ENCODE measurements at regions not wholly inside any gene's neighbourhood (a gene's known extent, or its start where the extent isn't known, plus 50 kb on each side); places are given as distances from the start of the nearest gene placed in this dataset.

GRCh38 chr11:122024278-122024677, 91.7 kb downstream of the BLID start (continued):
- TF ChIP-seq, protein P1, sequence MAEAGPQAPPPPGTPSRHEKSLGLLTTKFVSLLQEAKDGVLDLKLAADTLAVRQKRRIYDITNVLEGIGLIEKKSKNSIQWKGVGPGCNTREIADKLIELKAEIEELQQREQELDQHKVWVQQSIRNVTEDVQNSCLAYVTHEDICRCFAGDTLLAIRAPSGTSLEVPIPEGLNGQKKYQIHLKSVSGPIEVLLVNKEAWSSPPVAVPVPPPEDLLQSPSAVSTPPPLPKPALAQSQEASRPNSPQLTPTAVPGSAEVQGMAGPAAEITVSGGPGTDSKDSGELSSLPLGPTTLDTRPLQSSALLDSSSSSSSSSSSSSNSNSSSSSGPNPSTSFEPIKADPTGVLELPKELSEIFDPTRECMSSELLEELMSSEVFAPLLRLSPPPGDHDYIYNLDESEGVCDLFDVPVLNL (CRISPR knock-in tag; IDR thresholded peaks at IDR 0.05; ENCODE audit: borderline replicate concordance, low read depth), result no peak
- TF ChIP-seq TEAD4 (CRISPR knock-in tag; IDR thresholded peaks at IDR 0.05), result no peak
- TF ChIP-seq ELF4 (CRISPR knock-in tag; IDR thresholded peaks at IDR 0.05; ENCODE audit: low read depth), result no peak
- no peak for TF ChIP-seq FOXJ3 (CRISPR knock-in tag; IDR thresholded peaks at IDR 0.05; ENCODE audit: borderline replicate concordance)

- Mint-ChIP-seq H3K9me3 (no peaks in the 10 kb centered on the region), H3K27me3 (ENCODE audit: low read depth) (peaks cover 3% of the 10 kb centered on the region; the same call in 1 of the 2 replicates), H3K36me3 (no peaks in the 10 kb centered on the region), H3K4me3 (no peak overlapping the region), H3K27ac (no peak overlapping the region), H3K4me1 (peaks cover 19% of the 10 kb centered on the region)
- no peak for DNase-seq (ENCODE audit: low spot score)
- no peak for ATAC-seq
- ChIA-PET POLR2A (no interaction called here), CTCF (interaction anchor here (0.7 to 1.8 kb wide), 3 partner anchors 16 to 369 kb away, joined by 3 to 4 read pairs (median 3); no protein-coding TSS in a partner anchor)
- TF ChIP-seq, protein P2, sequence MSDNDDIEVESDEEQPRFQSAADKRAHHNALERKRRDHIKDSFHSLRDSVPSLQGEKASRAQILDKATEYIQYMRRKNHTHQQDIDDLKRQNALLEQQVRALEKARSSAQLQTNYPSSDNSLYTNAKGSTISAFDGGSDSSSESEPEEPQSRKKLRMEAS (CRISPR knock-in tag; IDR thresholded peaks at IDR 0.05), result no peak
Observed at GRCh38 chr11:122023614-122024250, 92.3 kb downstream of the BLID start.

DNA sequence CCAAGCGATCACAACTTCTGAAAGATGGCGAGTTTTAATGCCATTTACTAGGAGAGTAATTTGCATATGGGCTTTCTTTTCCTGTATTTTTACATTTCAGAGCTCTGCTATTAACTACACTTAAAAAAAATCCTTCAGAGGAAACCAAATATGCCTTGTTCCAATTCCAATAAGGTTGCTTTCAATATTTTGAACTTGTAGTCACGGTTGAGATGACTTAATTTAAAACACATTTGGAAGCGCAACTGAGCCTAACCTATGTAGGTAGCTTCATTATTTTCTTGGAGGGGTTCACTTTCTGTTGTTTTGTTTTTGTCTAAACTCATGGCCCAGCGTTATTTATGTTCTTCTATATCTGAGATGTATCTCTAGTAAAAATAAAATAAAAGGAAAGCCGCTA, 93.4 kb downstream of the BLID start:
- DNase-seq (ENCODE audit: low spot score), result no peak
- Mint-ChIP-seq H3K36me3 (no peaks in the 10 kb centered on the region), H3K9me3 (no peaks in the 10 kb centered on the region), H3K4me1 (peaks cover 19% of the 10 kb centered on the region), H3K27me3 (ENCODE audit: low read depth) (peaks cover 3% of the 10 kb centered on the region; the same call in 1 of the 2 replicates), H3K4me3 (no peak overlapping the region), H3K27ac (no peak overlapping the region)
- no peak for TF ChIP-seq TP53 (CRISPR knock-in tag; IDR thresholded peaks at IDR 0.05)
- TF ChIP-seq MYBL2 (CRISPR knock-in tag; IDR thresholded peaks at IDR 0.05), result no peak
- TF ChIP-seq TEAD4 (CRISPR knock-in tag; IDR thresholded peaks at IDR 0.05), result no peak
- no peak for TF ChIP-seq GABPB1 (CRISPR knock-in tag; IDR thresholded peaks at IDR 0.05)
- TF ChIP-seq, protein P3, sequence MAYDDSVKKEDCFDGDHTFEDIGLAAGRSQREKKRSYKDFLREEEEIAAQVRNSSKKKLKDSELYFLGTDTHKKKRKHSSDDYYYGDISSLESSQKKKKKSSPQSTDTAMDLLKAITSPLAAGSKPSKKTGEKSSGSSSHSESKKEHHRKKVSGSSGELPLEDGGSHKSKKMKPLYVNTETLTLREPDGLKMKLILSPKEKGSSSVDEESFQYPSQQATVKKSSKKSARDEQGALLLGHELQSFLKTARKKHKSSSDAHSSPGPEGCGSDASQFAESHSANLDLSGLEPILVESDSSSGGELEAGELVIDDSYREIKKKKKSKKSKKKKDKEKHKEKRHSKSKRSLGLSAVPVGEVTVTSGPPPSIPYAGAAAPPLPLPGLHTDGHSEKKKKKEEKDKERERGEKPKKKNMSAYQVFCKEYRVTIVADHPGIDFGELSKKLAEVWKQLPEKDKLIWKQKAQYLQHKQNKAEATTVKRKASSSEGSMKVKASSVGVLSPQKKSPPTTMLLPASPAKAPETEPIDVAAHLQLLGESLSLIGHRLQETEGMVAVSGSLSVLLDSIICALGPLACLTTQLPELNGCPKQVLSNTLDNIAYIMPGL (CRISPR knock-in tag; IDR thresholded peaks at IDR 0.05), result no peak
- no peak for TF ChIP-seq ELF4 (CRISPR knock-in tag; IDR thresholded peaks at IDR 0.05; ENCODE audit: low read depth)
- no peak for TF ChIP-seq ZBTB21 (CRISPR knock-in tag; IDR thresholded peaks at IDR 0.05; ENCODE audit: borderline replicate concordance)
- ChIA-PET CTCF (no interaction called here), POLR2A (no interaction called here)
- no peak for ATAC-seq

GRCh38 chr11:122020902-122021301, 95.1 kb downstream of the BLID start:
- TF ChIP-seq CTCF (IDR thresholded peaks at IDR 0.05) (peak; percentile 33; the same call in 1 of the 2 replicates), OVOL2 (CRISPR knock-in tag; IDR thresholded peaks at IDR 0.05; ENCODE audit: borderline replicate concordance) (no peak)
- CTCF ChIA-PET, result interaction anchor here (1.3 to 1.9 kb wide), 2 partner anchors 80 to 87 kb away, joined by 7 to 11 read pairs; no protein-coding TSS in a partner anchor
- DNase-seq (ENCODE audit: low spot score) (no peak), ATAC-seq (no peak)
- Mint-ChIP-seq H3K27ac (no peak overlapping the region), H3K4me1 (peaks cover 10% of the 10 kb centered on the region; the same call in 1 of the 2 replicates), H3K4me3 (no peak overlapping the region), H3K9me3 (no peaks in the 10 kb centered on the region), H3K36me3 (no peaks in the 10 kb centered on the region), H3K27me3 (ENCODE audit: low read depth) (no peaks in the 10 kb centered on the region)
- POLR2A ChIA-PET, result no interaction called here
